SU-DHL-6 (cell line): ENCODE measurements at regions not wholly inside any gene's neighbourhood (a gene's known extent, or its start where the extent isn't known, plus 50 kb on each side); places are given as distances from the start of the nearest gene placed in this dataset.

Source experiments
- H2AFZ ChIP-seq: fragments of 200-600 bp; sonication (generic); 2 replicates; pipeline ENCODE4 v1.6.1; 2014; ENCODE audit warnings: low read depth, mild to moderate bottlenecking, moderate library complexity, mixed read lengths, antibody characterized with exemption, low read length; ENCODE audit not compliant: severe bottlenecking
- H3F3A ChIP-seq: fragments of 200-600 bp; shearing (Covaris generic); 2 replicates; pipeline ENCODE4 v1.6.0; 2016; ENCODE audit warnings: antibody characterized with exemption, mild to moderate bottlenecking; ENCODE audit not compliant: insufficient read depth
- H3K27ac ChIP-seq: fragments of 200-600 bp; sonication (generic); 2 replicates; pipeline ENCODE4 v1.5.1; 2016; ENCODE audit warnings: low read depth, mild to moderate bottlenecking, low read length, moderate library complexity, mixed read lengths
- H3K27me3 ChIP-seq: fragments of 200-600 bp; sonication (generic), shearing (Covaris generic); 2 replicates; pipeline ENCODE4 v1.6.0; 2014; ENCODE audit warnings: mild to moderate bottlenecking, low read length
- H3K36me3 ChIP-seq: fragments of 200-600 bp; sonication (generic); 2 replicates; pipeline ENCODE4 v1.6.1; 2014; ENCODE audit warnings: mild to moderate bottlenecking, low read length, mixed read lengths
- H3K4me2 ChIP-seq: fragments of 300-600, 200-600 bp; shearing (Covaris generic), sonication (generic); 2 replicates; pipeline ENCODE4 v1.6.0; 2014; ENCODE audit warnings: low read length, low read depth, mild to moderate bottlenecking; ENCODE audit not compliant: poor library complexity, severe bottlenecking
- H3K4me3 ChIP-seq: fragments of 200-600 bp; sonication (generic); 2 replicates; pipeline ENCODE4 v1.5.1; 2014; ENCODE audit warnings: antibody characterized with exemption, low read length, mild to moderate bottlenecking, mixed read lengths; ENCODE audit not compliant: insufficient read depth, poor library complexity, severe bottlenecking
- H3K79me2 ChIP-seq: fragments of 200-600 bp; sonication (generic); 2 replicates; pipeline ENCODE4 v1.6.1; 2014; ENCODE audit warnings: mild to moderate bottlenecking, low read length, moderate library complexity; ENCODE audit not compliant: insufficient read depth
- H3K9ac ChIP-seq: fragments of 200-600 bp; sonication (generic); 2 replicates; pipeline ENCODE4 v1.7.0; 2014; ENCODE audit warnings: mild to moderate bottlenecking, low read length
- H3K9me2 ChIP-seq: fragments of 200-600 bp; sonication (generic); replicated peaks from 2 replicates; pipeline ENCODE4 v1.6.1; 2014; ENCODE audit warnings: low read length; ENCODE audit not compliant: insufficient read depth
- H3K9me3 ChIP-seq: fragments of 200-600 bp; sonication (generic); 2 replicates; pipeline ENCODE4 v1.6.1; 2014; ENCODE audit warnings: low read length, mixed read lengths; ENCODE audit not compliant: insufficient read depth
- H4K20me1 ChIP-seq: fragments of 200-600 bp; sonication (generic); 2 replicates; pipeline ENCODE4 v1.6.1; 2014; ENCODE audit warnings: low read depth, mild to moderate bottlenecking, antibody characterized with exemption, low read length, moderate library complexity, mixed read lengths
- CTCF ChIP-seq: fragments of 200-600 bp; sonication (generic); IDR thresholded peaks from one replicate; pipeline ENCODE4 v1.5.1; 2017; ENCODE audit warnings: antibody characterized with exemption, mild to moderate bottlenecking, low read length, moderate library complexity; ENCODE audit not compliant: insufficient read depth, poor library complexity, severe bottlenecking
- EZH2phosphoT487 ChIP-seq: fragments of 200-600 bp; sonication (generic), shearing (Covaris generic); conservative IDR thresholded peaks from 2 replicates; pipeline ENCODE4 v1.6.1; 2018; ENCODE audit warnings: mild to moderate bottlenecking, antibody characterized with exemption, low read length, moderate library complexity, mixed read lengths

GRCh38 chr13:73940098-73940497 is 194.1 kb downstream of the KLF12 start:
- peak overlapping the region; percentile 22; the same call in 1 of the 2 replicates for H3K9ac ChIP-seq
- no peaks in the 10 kb centered on the region for H3K9me3 ChIP-seq
- H3K27ac ChIP-seq, result no peak overlapping the region
- no peaks in the 10 kb centered on the region for H4K20me1 ChIP-seq
- no peak overlapping the region for H2AFZ ChIP-seq
- no peak for TF ChIP-seq EZH2phosphoT487
- TF ChIP-seq CTCF, result no peak
- no peaks in the 10 kb centered on the region for H3F3A ChIP-seq
- H3K4me3 ChIP-seq, result no peak overlapping the region
- no peaks in the 10 kb centered on the region for H3K79me2 ChIP-seq
- H3K27me3 ChIP-seq, result no peaks in the 10 kb centered on the region
- no peaks in the 10 kb centered on the region for H3K36me3 ChIP-seq
- no peak overlapping the region for H3K4me2 ChIP-seq
- H3K9me2 ChIP-seq, result no peaks in the 10 kb centered on the region

- H3K36me3 ChIP-seq, result no peaks in the 10 kb centered on the region
- H3K9me2 ChIP-seq, result no peaks in the 10 kb centered on the region
- no peak for TF ChIP-seq CTCF
- no peak for TF ChIP-seq EZH2phosphoT487
- no peaks in the 10 kb centered on the region for H3K27me3 ChIP-seq
- peak overlapping the region; percentile 22; the same call in 1 of the 2 replicates for H3K9ac ChIP-seq
- H3K4me3 ChIP-seq, result no peak overlapping the region
- H3K9me3 ChIP-seq, result no peaks in the 10 kb centered on the region
- no peaks in the 10 kb centered on the region for H3K79me2 ChIP-seq
- H4K20me1 ChIP-seq, result no peaks in the 10 kb centered on the region
- H3F3A ChIP-seq, result no peaks in the 10 kb centered on the region
- no peak overlapping the region for H3K4me2 ChIP-seq
- no peak overlapping the region for H2AFZ ChIP-seq
- H3K27ac ChIP-seq, result no peak overlapping the region
Measured at GRCh38 chr13:73939603-73940002, 194.6 kb downstream of the KLF12 start.

- no peak overlapping the region for H3K4me2 ChIP-seq
- H3K27ac ChIP-seq, result no peak overlapping the region
- H3K27me3 ChIP-seq, result no peaks in the 10 kb centered on the region
Measured at GRCh38 chr13:73939071-73939380, 195.2 kb downstream of the KLF12 start.

More at GRCh38 chr13:73939071-73939380, 195.2 kb downstream of the KLF12 start:
- no peaks in the 10 kb centered on the region for H3K79me2 ChIP-seq
- H3F3A ChIP-seq, result no peaks in the 10 kb centered on the region
- H3K4me3 ChIP-seq, result no peak overlapping the region
- no peaks in the 10 kb centered on the region for H4K20me1 ChIP-seq
- H2AFZ ChIP-seq, result no peak overlapping the region
- H3K9ac ChIP-seq, result no peak overlapping the region
- TF ChIP-seq CTCF, result no peak
- no peak for TF ChIP-seq EZH2phosphoT487
- no peaks in the 10 kb centered on the region for H3K36me3 ChIP-seq
- H3K9me2 ChIP-seq, result no peaks in the 10 kb centered on the region
- H3K9me3 ChIP-seq, result no peaks in the 10 kb centered on the region
